ENCODE measurements at regions not wholly inside any gene's neighbourhood (a gene's known extent, or its start where the extent isn't known, plus 50 kb on each side); places are given as distances from the start of the nearest gene placed in this dataset.

- Mint-ChIP-seq H3K36me3 (no peaks in the 10 kb centered on the region), H3K27me3 (peaks cover 4% of the 10 kb centered on the region), H3K9me3 (peaks cover 5% of the 10 kb centered on the region), H3K27ac (peak overlapping the region; percentile 96), H3K4me1 (ENCODE audit: unreplicated experiment) (peaks cover 21% of the 10 kb centered on the region), H3K4me3 (peak overlapping the region; percentile 84)
- TF ChIP-seq, protein P1, sequence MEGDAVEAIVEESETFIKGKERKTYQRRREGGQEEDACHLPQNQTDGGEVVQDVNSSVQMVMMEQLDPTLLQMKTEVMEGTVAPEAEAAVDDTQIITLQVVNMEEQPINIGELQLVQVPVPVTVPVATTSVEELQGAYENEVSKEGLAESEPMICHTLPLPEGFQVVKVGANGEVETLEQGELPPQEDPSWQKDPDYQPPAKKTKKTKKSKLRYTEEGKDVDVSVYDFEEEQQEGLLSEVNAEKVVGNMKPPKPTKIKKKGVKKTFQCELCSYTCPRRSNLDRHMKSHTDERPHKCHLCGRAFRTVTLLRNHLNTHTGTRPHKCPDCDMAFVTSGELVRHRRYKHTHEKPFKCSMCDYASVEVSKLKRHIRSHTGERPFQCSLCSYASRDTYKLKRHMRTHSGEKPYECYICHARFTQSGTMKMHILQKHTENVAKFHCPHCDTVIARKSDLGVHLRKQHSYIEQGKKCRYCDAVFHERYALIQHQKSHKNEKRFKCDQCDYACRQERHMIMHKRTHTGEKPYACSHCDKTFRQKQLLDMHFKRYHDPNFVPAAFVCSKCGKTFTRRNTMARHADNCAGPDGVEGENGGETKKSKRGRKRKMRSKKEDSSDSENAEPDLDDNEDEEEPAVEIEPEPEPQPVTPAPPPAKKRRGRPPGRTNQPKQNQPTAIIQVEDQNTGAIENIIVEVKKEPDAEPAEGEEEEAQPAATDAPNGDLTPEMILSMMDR (conservative IDR thresholded peaks at IDR 0.05), result no peak
- DNase-seq (ENCODE audit: extremely low spot score, unreplicated experiment), result no peak
These were observed 113.2 kb upstream of the BEND6 start for GRCh38 chr6:56841751-56842150.

GRCh38 chr6:56841381-56841749 lies 113.5 kb upstream of the BEND6 start:
- H3K27ac Mint-ChIP-seq, result peak overlapping the region; percentile 96
- H3K27me3 Mint-ChIP-seq, result peaks cover 4% of the 10 kb centered on the region
- peaks cover 5% of the 10 kb centered on the region for H3K9me3 Mint-ChIP-seq
- no peaks in the 10 kb centered on the region for H3K36me3 Mint-ChIP-seq
- H3K4me3 Mint-ChIP-seq, result peak overlapping the region; percentile 84
- TF ChIP-seq, protein P1 (conservative IDR thresholded peaks at IDR 0.05), result no peak
- peaks cover 21% of the 10 kb centered on the region for H3K4me1 Mint-ChIP-seq (ENCODE audit: unreplicated experiment)
- no peak for DNase-seq (ENCODE audit: extremely low spot score, unreplicated experiment)

DNA sequence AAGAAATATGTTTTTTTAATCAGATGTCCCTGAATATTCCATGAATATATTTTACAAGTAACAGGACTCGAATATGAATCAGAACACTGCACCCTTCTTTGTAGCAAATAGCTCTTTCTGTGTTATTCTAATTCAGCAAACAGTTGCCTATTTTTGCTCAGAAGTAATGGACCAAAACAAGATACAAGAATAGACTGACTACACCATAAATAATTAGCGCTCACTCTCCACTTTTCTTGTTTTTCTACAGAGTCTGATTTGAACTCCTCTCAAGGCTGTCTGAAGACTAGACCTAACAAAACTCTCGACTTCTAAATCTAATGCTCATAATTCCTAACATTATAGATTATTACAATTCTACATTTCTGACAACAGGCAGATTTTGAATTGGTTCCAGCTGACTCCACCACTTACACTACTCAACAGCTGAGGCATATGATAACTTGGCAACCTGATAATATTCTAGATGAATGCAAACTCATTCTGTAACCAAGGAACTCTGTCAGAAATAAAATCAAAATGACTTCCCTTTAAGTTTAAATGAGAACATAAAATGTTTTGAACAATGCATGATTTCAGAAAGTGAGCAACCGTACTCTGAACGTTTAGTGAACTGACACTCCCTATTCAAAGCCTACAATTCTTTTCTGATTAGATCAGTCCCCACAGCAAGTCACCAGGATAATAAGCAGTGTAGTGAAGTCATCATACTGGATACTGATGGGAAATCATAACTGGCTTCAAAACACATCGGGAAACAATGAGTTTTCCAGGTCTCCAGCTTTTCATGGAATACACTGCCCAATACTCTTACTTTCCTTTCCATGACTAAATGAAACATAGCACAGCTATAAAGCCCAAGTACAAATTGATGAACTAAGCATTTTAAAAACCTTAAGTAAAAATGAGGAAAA lies 114.2 kb upstream of the BEND6 start:
- Mint-ChIP-seq H3K4me3 (peak overlapping the region; percentile 84), H3K9me3 (peaks cover 5% of the 10 kb centered on the region), H3K27me3 (peaks cover 4% of the 10 kb centered on the region), H3K36me3 (no peaks in the 10 kb centered on the region), H3K27ac (peak overlapping the region; percentile 96), H3K4me1 (ENCODE audit: unreplicated experiment) (peaks cover 21% of the 10 kb centered on the region)
- DNase-seq (ENCODE audit: extremely low spot score, unreplicated experiment), result no peak
- TF ChIP-seq, protein P1 (conservative IDR thresholded peaks at IDR 0.05), result no peak

DNA sequence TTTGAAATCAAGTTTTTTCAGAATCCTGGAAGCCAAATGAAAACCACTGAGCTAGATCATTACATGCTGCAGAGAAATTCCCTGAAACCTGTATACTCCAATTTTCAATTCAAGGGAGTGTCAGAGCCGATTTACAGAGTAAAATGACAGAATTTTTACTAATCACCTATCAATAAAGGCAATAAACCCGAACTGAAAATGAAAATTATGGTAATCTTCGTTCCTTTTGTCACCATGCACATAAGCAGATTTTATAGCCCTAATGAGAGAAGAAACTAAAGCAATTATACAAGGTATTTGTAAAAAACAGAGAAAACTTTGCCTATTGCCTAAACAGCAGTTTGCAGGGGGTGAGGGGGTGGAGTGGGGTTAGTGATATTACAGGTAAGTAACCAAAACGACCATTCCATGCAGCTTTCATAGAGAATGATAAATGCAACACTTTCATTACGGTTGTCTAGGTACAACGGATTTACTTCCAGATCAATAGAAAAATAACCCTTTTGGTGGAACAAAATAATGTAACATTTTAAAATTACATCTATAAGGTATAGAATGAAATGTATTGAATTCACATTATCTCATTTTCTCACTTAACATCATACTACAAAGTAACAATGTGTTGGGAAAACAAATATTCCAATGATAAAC lies 115.2 kb upstream of the BEND6 start:
- TF ChIP-seq, protein P1 (conservative IDR thresholded peaks at IDR 0.05), result no peak
- no peak overlapping the region for H3K4me3 Mint-ChIP-seq
- H3K36me3 Mint-ChIP-seq, result no peaks in the 10 kb centered on the region
- DNase-seq (ENCODE audit: extremely low spot score, unreplicated experiment), result no peak
- peaks cover 5% of the 10 kb centered on the region for H3K9me3 Mint-ChIP-seq
- H3K27ac Mint-ChIP-seq, result peak overlapping the region; percentile 24
- H3K4me1 Mint-ChIP-seq (ENCODE audit: unreplicated experiment), result peaks cover 21% of the 10 kb centered on the region
- H3K27me3 Mint-ChIP-seq, result peaks cover 4% of the 10 kb centered on the region

DNA sequence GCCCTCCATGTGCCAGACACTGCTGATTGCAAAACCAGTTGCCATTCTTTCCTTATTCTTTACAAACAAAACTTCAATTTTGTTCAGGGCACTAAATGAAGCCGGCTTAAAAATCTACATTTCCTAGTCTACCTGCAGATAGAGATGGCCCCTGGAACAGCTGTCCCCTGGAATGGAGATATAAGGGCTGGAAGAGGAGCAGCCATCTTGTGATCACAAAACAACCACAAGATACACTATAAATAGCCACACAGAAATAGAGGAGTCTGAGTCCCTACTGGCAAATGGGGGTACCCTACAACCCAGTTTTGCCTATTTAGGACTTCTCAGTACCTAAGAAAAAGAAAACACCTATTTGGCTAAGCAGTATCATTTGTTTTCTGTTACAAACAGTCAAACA lies 115.9 kb upstream of the BEND6 start:
- Mint-ChIP-seq H3K4me1 (ENCODE audit: unreplicated experiment) (peaks cover 21% of the 10 kb centered on the region), H3K4me3 (no peak overlapping the region), H3K36me3 (no peaks in the 10 kb centered on the region), H3K9me3 (peaks cover 5% of the 10 kb centered on the region), H3K27ac (peak overlapping the region; percentile 24), H3K27me3 (peaks cover 4% of the 10 kb centered on the region)
- TF ChIP-seq, protein P1 (conservative IDR thresholded peaks at IDR 0.05), result no peak
- DNase-seq (ENCODE audit: extremely low spot score, unreplicated experiment), result no peak
